ENCODE measurements at regions not wholly inside any gene's neighbourhood (a gene's known extent, or its start where the extent isn't known, plus 50 kb on each side); places are given as distances from the start of the nearest gene placed in this dataset.
A peak's percentile ranks its signal among the peaks of the same experiment; 100 is the strongest.

DNA sequence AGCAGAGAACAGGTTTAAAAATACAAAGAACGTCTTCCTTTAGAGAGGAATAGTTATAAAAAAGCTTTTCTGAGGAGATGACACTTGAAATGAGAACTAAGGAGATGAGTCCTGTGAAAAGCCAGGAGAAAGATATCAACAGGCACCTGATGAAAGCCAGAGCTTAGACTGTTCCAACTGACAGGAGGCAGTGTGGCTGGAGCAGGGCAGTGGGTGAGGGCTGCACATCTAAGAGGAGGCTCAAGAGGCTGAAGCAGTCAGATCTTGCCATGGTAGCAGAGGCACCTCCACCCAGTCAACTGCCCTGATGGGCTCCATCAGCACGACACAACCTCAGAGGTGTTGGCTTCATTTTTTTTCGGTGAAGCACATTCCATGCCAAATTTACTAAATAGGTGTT is 445.3 kb downstream of the ADGRL2 start:
- Histone ChIP-seq H3K27ac (no peak overlapping the region), H3K9me3 (peaks cover 0 to 9% of the 10 kb centered on the region in 2 donors), H3K4me3 (no peak overlapping the region), H3K4me1 (no peaks in the 10 kb centered on the region), H3K27me3 (no peaks in the 10 kb centered on the region), H3K36me3 (no peaks in the 10 kb centered on the region)
- TF ChIP-seq, protein P1, sequence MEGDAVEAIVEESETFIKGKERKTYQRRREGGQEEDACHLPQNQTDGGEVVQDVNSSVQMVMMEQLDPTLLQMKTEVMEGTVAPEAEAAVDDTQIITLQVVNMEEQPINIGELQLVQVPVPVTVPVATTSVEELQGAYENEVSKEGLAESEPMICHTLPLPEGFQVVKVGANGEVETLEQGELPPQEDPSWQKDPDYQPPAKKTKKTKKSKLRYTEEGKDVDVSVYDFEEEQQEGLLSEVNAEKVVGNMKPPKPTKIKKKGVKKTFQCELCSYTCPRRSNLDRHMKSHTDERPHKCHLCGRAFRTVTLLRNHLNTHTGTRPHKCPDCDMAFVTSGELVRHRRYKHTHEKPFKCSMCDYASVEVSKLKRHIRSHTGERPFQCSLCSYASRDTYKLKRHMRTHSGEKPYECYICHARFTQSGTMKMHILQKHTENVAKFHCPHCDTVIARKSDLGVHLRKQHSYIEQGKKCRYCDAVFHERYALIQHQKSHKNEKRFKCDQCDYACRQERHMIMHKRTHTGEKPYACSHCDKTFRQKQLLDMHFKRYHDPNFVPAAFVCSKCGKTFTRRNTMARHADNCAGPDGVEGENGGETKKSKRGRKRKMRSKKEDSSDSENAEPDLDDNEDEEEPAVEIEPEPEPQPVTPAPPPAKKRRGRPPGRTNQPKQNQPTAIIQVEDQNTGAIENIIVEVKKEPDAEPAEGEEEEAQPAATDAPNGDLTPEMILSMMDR (IDR thresholded peaks at IDR 0.05): no peak
- intact Hi-C loops (cut with DNase I): no loop called here
- DNase-seq (no peak), ATAC-seq (no peak)

DNA sequence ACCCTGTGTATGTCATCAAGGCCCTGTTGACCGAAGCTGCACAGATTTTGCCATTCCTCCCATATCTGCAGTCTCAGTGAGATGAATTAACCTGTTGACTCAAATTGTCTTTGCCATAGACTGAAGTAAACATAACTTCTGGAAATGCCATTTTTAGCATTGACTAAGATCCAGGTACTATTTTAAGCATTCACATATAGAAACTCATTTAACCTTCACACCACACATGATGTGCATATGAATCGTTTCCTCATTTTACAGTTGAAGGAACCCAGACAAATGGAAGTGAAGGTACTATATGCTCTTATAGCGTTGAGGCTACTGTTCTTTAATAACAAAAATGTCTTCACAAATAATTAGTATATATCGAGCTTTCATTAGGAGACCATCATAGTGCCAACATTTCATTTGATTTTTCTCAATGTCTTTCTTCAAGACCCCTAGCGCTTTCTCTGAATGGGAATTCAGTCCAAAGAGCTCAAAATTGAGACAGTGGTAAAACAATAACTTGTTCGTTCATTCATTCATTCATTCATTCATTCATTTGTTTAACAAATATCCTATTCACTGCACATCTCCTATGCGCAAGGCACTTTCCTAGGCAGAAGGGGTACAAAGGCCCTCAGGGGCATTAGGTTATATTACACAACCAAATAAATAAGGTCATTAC is 444.7 kb downstream of the ADGRL2 start:
- H3K36me3 ChIP-seq: no peaks in the 10 kb centered on the region
- H3K4me1 ChIP-seq: no peaks in the 10 kb centered on the region
- H3K9me3 ChIP-seq: peaks cover 0 to 9% of the 10 kb centered on the region in 2 donors
- DNase-seq: no peak
- no peak overlapping the region for H3K4me3 ChIP-seq
- H3K27me3 ChIP-seq: no peaks in the 10 kb centered on the region
- H3K27ac ChIP-seq: no peak overlapping the region
- ATAC-seq: no peak
- intact Hi-C loops (cut with DNase I): no loop called here
- TF ChIP-seq, protein P1 (IDR thresholded peaks at IDR 0.05): no peak

DNA sequence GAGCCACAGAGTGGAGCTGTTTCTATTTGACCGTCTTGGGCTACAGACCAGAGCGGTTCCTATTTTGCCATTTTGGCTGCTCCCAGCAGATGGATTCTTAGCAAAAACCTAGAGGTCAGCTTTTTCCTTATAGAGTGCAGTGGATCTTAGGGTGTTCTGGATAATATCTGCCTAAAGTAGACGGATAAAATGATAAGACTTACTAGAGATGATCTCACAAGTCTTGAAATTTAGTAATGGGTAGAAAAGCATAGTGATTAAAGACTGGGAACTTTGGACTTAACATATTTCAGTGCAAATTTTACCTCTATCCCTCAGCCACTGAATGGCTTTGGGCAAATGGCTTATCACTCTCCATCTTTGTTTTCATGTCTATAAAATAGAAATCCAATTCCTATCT is 439.8 kb downstream of the ADGRL2 start:
- intact Hi-C loops (cut with DNase I): no loop called here
- no peaks in the 10 kb centered on the region for H3K4me1 ChIP-seq
- H3K4me3 ChIP-seq: no peak overlapping the region
- DNase-seq (no peak), ATAC-seq (no peak)
- H3K27ac ChIP-seq: no peak overlapping the region
- TF ChIP-seq, protein P1 (IDR thresholded peaks at IDR 0.05): no peak
- H3K9me3 ChIP-seq: peaks cover 0 to 10% of the 10 kb centered on the region in 2 donors
- no peaks in the 10 kb centered on the region for H3K36me3 ChIP-seq
- H3K27me3 ChIP-seq: no peaks in the 10 kb centered on the region

DNA sequence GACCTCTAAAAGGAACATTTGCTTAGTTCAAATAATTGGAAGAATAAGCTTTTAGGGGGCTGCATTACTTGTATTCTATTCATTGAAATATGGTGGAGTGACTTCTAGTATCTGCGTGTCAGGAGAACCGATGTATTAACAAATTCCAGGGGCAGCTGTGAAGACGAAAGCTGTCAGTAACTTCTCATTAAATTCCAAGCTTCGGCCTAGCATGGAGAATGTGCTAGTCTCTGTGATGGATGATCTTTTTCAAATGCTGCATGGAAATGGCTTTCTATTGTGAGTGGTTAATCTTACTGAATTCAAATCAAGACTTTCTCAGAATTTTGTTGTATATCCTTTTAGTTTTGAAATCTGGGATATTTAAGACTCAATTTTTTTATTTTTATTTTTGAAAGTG is 429.9 kb downstream of the ADGRL2 start:
- DNase-seq: no peak
- ATAC-seq: no peak
- Histone ChIP-seq H3K36me3 (no peaks in the 10 kb centered on the region), H3K9me3 (no peaks in the 10 kb centered on the region), H3K4me1 (peaks cover 11 to 27% of the 10 kb centered on the region in 2 donors), H3K27ac (no peak overlapping the region), H3K27me3 (no peaks in the 10 kb centered on the region), H3K4me3 (no peak overlapping the region)
- TF ChIP-seq, protein P1 (IDR thresholded peaks at IDR 0.05): no peak
- intact Hi-C loops (cut with DNase I): no loop called here

DNA sequence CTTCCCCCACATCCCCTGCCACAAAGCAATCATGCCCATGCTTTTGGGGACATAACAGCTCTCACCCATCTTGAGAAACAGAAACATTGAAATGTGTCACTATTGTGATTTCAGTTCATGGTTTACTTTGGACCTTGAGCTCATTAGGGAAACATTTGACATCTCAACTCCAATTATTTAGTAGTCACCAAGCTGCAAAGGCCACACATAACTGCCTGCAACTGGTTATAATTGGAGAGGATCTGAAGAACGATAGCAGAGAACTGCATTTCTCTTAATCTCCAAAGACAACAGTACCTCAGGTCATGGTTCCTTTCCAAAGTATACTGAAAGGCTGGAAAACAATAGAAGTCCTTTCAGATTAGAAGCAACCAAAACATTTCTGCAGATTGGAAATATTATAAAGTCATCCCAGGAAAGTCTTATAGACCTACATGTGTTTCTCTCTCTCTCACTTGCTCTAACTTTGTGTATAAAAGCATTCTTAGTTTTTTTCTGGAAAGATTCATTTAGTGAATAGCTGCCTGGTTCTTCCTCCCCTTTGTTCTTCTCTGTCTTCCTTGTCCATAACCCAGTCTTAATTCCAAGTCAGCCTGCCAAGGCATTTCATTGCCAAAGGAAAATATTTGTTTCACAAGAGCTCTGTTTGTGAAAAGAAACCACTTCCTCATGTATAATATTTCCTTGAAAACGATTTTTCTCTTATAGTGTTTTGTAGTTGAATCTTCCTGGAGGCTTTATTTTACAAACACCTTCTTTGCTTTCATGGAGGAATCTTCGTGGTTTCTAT is 426.8 kb downstream of the ADGRL2 start:
- no peak overlapping the region for H3K4me3 ChIP-seq
- no peaks in the 10 kb centered on the region for H3K27me3 ChIP-seq
- peak in 1 of 4 donors; percentile 42 for DNase-seq
- peak; percentile 34 for ATAC-seq
- H3K9me3 ChIP-seq: no peaks in the 10 kb centered on the region
- TF ChIP-seq, protein P1 (IDR thresholded peaks at IDR 0.05): no peak
- peak overlapping the region in 1 of 2 donors; percentile 39 for H3K27ac ChIP-seq
- intact Hi-C loops (cut with DNase I): no loop called here
- peaks cover 18 to 39% of the 10 kb centered on the region in 2 donors for H3K4me1 ChIP-seq
- H3K36me3 ChIP-seq: no peaks in the 10 kb centered on the region

All from left lung (tissue), 4 donors.